ENCODE measurements at regions not wholly inside any gene's neighbourhood (a gene's known extent, or its start where the extent isn't known, plus 50 kb on each side); places are given as distances from the start of the nearest gene placed in this dataset.

GRCh38 chr2:6417050-6417449 is 448.7 kb downstream of the CMPK2 start:
- TF ChIP-seq, protein P1, sequence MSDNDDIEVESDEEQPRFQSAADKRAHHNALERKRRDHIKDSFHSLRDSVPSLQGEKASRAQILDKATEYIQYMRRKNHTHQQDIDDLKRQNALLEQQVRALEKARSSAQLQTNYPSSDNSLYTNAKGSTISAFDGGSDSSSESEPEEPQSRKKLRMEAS (IDR thresholded peaks at IDR 0.05; ENCODE audit: low read depth, low read length) = no peak
- no peak for TF ChIP-seq POLR2A (IDR thresholded peaks at IDR 0.05; ENCODE audit: extremely low read depth, insufficient read length)
- TF ChIP-seq, protein P2, sequence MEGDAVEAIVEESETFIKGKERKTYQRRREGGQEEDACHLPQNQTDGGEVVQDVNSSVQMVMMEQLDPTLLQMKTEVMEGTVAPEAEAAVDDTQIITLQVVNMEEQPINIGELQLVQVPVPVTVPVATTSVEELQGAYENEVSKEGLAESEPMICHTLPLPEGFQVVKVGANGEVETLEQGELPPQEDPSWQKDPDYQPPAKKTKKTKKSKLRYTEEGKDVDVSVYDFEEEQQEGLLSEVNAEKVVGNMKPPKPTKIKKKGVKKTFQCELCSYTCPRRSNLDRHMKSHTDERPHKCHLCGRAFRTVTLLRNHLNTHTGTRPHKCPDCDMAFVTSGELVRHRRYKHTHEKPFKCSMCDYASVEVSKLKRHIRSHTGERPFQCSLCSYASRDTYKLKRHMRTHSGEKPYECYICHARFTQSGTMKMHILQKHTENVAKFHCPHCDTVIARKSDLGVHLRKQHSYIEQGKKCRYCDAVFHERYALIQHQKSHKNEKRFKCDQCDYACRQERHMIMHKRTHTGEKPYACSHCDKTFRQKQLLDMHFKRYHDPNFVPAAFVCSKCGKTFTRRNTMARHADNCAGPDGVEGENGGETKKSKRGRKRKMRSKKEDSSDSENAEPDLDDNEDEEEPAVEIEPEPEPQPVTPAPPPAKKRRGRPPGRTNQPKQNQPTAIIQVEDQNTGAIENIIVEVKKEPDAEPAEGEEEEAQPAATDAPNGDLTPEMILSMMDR (IDR thresholded peaks at IDR 0.05; ENCODE audit: low read depth, low read length) = no peak
- TF ChIP-seq MYC (IDR thresholded peaks at IDR 0.05; ENCODE audit: low read depth, low read length) = no peak
- H3K4me3 ChIP-seq (ENCODE audit: low read depth, low read length) = no peak overlapping the region
- no peak for DNase-seq (ENCODE audit: low read depth)

- TF ChIP-seq POLR2A (IDR thresholded peaks at IDR 0.05; ENCODE audit: extremely low read depth, insufficient read length) = no peak
- no peak for TF ChIP-seq MYC (IDR thresholded peaks at IDR 0.05; ENCODE audit: low read depth, low read length)
- TF ChIP-seq, protein P2 (IDR thresholded peaks at IDR 0.05; ENCODE audit: low read depth, low read length) = no peak
- TF ChIP-seq, protein P1 (IDR thresholded peaks at IDR 0.05; ENCODE audit: low read depth, low read length) = no peak
- no peak for DNase-seq (ENCODE audit: low read depth)
- H3K4me3 ChIP-seq (ENCODE audit: low read depth, low read length) = no peak overlapping the region
Measured at GRCh38 chr2:6418291-6418690, 447.4 kb downstream of the CMPK2 start.

DNA sequence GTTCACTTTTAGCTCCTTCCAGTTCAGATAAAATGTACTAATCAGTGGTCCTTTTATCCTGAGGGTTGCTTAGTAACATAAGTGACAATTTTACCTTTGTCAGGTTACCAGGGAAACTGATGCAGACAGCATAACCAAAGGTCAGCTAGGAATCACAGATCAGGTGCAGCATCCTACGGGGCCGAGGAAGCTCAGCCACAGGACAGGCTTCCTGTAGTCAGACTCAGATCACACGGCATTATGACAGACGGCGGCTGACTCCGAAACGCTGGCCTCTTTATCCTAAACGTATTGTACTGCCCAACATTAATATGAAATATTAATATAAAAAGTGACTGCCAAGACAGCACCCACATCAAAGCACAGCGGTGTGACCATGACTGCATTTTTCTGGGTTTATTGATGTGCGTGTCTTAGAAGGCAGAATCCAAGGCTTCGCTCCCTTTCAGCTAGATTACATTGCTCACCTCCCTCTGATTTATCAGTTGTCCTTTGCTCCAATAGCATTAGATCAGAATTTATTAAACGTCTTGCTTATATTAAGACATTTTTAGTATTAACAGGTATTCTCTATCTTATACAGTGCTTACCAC is 444.5 kb downstream of the CMPK2 start:
- TF ChIP-seq, protein P2 (IDR thresholded peaks at IDR 0.05; ENCODE audit: low read depth, low read length) = no peak
- TF ChIP-seq, protein P1 (IDR thresholded peaks at IDR 0.05; ENCODE audit: low read depth, low read length) = no peak
- no peak for TF ChIP-seq MYC (IDR thresholded peaks at IDR 0.05; ENCODE audit: low read depth, low read length)
- no peak for TF ChIP-seq POLR2A (IDR thresholded peaks at IDR 0.05; ENCODE audit: extremely low read depth, insufficient read length)
- DNase-seq (ENCODE audit: low read depth) = no peak
- H3K4me3 ChIP-seq (ENCODE audit: low read depth, low read length) = no peak overlapping the region

GRCh38 chr2:6421888-6422287 is 443.8 kb downstream of the CMPK2 start:
- no peak overlapping the region for H3K4me3 ChIP-seq (ENCODE audit: low read depth, low read length)
- DNase-seq (ENCODE audit: low read depth) = no peak
- TF ChIP-seq MYC (IDR thresholded peaks at IDR 0.05; ENCODE audit: low read depth, low read length) = no peak
- TF ChIP-seq, protein P1 (IDR thresholded peaks at IDR 0.05; ENCODE audit: low read depth, low read length) = no peak
- no peak for TF ChIP-seq POLR2A (IDR thresholded peaks at IDR 0.05; ENCODE audit: extremely low read depth, insufficient read length)
- TF ChIP-seq, protein P2 (IDR thresholded peaks at IDR 0.05; ENCODE audit: low read depth, low read length) = no peak

- TF ChIP-seq, protein P2 (IDR thresholded peaks at IDR 0.05; ENCODE audit: low read depth, low read length) = no peak
- TF ChIP-seq, protein P1 (IDR thresholded peaks at IDR 0.05; ENCODE audit: low read depth, low read length) = no peak
- TF ChIP-seq MYC (IDR thresholded peaks at IDR 0.05; ENCODE audit: low read depth, low read length) = no peak
- no peak for TF ChIP-seq POLR2A (IDR thresholded peaks at IDR 0.05; ENCODE audit: extremely low read depth, insufficient read length)
- DNase-seq (ENCODE audit: low read depth) = no peak
- no peak overlapping the region for H3K4me3 ChIP-seq (ENCODE audit: low read depth, low read length)
Measured at GRCh38 chr2:6423157-6423556, 442.6 kb downstream of the CMPK2 start.
